ENCODE measurements at regions not wholly inside any gene's neighbourhood (a gene's known extent, or its start where the extent isn't known, plus 50 kb on each side); places are given as distances from the start of the nearest gene placed in this dataset.

DNA sequence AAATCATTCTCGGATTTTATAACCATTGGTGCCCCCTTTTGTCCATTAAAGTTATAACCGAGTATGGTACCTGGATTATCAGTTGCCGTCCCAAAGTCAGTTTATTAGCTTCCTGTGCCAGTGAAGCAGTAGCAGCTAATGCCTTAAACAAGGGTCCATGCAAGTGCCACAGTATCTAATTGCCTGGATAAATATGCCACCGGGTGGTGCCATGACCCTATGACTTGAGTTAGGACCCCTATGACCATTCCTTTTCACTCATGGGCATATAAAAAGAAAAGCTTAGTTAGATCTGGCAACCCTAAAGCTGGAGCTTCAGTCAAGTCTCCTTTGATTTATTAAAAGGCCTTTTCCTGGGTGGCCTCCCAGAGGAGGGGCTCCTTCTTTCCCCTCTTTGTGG is 1314.6 kb downstream of the TMEM121 start:
- H3K4me3 ChIP-seq (ENCODE audit: low read depth, low read length): no peak overlapping the region
- TF ChIP-seq, protein P1, sequence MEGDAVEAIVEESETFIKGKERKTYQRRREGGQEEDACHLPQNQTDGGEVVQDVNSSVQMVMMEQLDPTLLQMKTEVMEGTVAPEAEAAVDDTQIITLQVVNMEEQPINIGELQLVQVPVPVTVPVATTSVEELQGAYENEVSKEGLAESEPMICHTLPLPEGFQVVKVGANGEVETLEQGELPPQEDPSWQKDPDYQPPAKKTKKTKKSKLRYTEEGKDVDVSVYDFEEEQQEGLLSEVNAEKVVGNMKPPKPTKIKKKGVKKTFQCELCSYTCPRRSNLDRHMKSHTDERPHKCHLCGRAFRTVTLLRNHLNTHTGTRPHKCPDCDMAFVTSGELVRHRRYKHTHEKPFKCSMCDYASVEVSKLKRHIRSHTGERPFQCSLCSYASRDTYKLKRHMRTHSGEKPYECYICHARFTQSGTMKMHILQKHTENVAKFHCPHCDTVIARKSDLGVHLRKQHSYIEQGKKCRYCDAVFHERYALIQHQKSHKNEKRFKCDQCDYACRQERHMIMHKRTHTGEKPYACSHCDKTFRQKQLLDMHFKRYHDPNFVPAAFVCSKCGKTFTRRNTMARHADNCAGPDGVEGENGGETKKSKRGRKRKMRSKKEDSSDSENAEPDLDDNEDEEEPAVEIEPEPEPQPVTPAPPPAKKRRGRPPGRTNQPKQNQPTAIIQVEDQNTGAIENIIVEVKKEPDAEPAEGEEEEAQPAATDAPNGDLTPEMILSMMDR (IDR thresholded peaks at IDR 0.05; ENCODE audit: insufficient read depth, low read depth, low read length, missing control alignments): no peak

GRCh38 chr14:106841701-106842100 is 1315.3 kb downstream of the TMEM121 start:
- TF ChIP-seq, protein P1 (IDR thresholded peaks at IDR 0.05; ENCODE audit: insufficient read depth, low read depth, low read length, missing control alignments): no peak
- DNase-seq (ENCODE audit: low read depth): no peak
- H3K4me3 ChIP-seq (ENCODE audit: low read depth, low read length): no peak overlapping the region

More for the DNA sequence above, 1314.6 kb downstream of the TMEM121 start:
- DNase-seq (ENCODE audit: low read depth): no peak

DNA sequence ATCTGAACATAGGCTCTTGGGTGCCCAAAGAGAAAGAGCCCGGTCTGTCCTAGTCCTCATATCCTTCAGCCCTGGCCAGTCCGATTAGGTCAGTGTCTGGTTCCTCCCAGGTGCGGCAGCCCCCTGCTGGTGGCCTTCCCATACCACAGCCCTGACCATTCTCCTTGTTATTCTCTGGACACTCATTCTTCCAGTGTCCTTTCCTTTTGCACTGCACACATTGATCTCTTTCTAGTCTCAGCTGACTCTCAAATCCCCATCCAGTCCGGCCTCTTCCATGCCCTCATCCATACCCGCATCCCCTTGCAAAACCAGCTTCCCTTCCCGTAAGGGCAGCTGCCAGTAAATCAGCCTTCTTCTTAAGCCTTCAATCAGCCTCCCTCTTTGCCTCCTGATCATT is 1316.3 kb downstream of the TMEM121 start:
- no peak for DNase-seq (ENCODE audit: low read depth)
- TF ChIP-seq, protein P1 (IDR thresholded peaks at IDR 0.05; ENCODE audit: insufficient read depth, low read depth, low read length, missing control alignments): peak; percentile 37
- H3K4me3 ChIP-seq (ENCODE audit: low read depth, low read length): no peak overlapping the region

DNA sequence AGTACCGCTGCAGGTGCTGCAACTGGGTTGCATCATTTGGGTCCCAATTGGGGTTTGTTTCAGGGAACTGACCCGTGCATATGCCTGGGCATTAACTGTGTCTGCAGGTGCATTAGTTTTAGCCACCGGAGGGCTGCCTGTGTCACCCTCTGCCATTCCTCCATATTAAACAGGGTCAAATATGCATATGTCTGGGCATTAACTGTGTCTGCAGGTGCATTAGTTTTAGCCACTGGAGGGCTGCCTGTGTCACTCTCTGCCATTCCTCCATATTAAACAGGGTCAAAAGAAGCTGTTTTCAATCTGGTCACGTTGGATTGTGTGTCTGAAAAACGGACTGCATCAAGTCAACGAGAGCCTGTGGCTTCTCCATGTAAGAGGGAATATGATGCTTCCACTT is 1317.0 kb downstream of the TMEM121 start:
- H3K4me3 ChIP-seq (ENCODE audit: low read depth, low read length): peak overlapping the region; percentile 90
- peak; percentile 33 for DNase-seq (ENCODE audit: low read depth)
- TF ChIP-seq, protein P1 (IDR thresholded peaks at IDR 0.05; ENCODE audit: insufficient read depth, low read depth, low read length, missing control alignments): peak; percentile 4

DNA sequence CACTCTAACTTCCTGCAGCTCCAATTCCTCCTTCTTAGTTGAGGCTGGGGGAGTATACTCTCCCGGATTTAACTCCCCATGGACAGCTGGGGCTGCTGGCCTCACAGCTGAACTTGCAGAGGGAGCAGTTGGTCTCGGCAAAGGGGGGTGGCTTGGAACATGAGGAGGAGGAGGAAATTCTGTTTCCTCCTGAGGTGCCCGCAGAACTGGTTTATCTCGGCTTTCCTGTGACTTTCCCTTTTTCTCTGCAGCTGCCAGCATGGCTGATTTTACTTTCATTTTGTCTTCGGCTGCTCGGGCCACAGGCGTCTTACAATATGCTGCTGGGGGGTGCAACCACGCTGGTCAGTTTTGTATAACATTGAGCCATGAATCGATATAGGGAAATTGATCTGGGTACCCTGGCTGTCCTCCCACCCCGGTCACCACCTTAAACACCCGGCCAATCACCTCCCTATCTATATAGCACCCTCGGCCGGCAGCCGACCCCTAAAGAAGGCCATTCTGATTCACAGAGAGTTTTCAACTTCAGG is 1317.6 kb downstream of the TMEM121 start:
- peak; percentile 63 for DNase-seq (ENCODE audit: low read depth)
- TF ChIP-seq, protein P1 (IDR thresholded peaks at IDR 0.05; ENCODE audit: insufficient read depth, low read depth, low read length, missing control alignments): no peak
- peak overlapping the region; percentile 90 for H3K4me3 ChIP-seq (ENCODE audit: low read depth, low read length)

DNA sequence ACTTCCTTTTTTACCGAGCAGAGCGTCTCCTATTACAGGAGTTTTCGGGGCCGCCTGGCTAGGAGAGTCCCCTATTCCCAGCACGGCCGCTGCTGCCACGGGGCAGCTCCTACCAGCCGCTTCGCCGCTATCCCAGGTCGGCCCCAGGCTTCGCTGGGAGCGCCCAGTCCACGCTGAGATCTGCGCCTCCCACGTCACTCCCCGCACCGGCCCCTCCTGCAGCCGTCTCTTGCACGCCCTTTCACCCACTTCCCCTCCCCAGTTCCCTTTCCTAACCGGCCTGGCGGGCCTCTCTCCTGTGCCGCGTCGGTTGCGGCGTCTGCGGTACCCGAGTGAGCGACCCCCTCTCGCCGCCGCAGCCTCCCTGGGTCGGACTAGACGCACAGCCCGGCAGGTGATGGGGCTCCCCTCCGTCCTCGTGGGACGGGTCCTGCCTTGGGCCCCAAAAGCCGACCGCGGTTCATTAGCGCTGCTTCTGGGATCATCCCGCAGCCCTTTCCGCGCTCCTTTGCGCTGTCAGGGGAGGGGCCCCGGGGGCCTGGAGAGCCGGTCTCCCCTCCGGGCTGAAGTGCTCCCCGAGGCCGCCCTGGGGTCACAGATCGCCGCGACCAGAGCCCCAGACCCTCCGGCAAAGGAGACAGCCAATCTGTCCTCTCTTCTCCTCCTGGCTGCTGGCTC is 1318.4 kb downstream of the TMEM121 start:
- H3K4me3 ChIP-seq (ENCODE audit: low read depth, low read length): peak overlapping the region; percentile 90
- DNase-seq (ENCODE audit: low read depth): peak; percentile 68
- TF ChIP-seq, protein P1 (IDR thresholded peaks at IDR 0.05; ENCODE audit: insufficient read depth, low read depth, low read length, missing control alignments): no peak
